WERI-Rb-1 (cell line): ENCODE measurements at regions not wholly inside any gene's neighbourhood (a gene's known extent, or its start where the extent isn't known, plus 50 kb on each side); places are given as distances from the start of the nearest gene placed in this dataset.

ENCODE experiments used
- DNase-seq: peaks from one replicate; pipeline ENCODE4 v3.0.0-alpha.2; 2020
- H3K27ac ChIP-seq: fragments of 250-450 bp; sonication (Bioruptor Pico); 2 replicates; pipeline ENCODE4 v1.5.1; 2020; ENCODE audit warnings: mild to moderate bottlenecking, moderate library complexity
- H3K27me3 ChIP-seq: fragments of 250-450 bp; sonication (Bioruptor Pico); 2 replicates; pipeline ENCODE4 v1.5.1; 2021; ENCODE audit warnings: mild to moderate bottlenecking, low read depth, moderate library complexity; ENCODE audit not compliant: insufficient read depth, severe bottlenecking
- H3K36me3 ChIP-seq: fragments of 250-450 bp; sonication (Bioruptor Pico); 2 replicates; pipeline ENCODE4 v1.5.1; 2020; ENCODE audit warnings: mild to moderate bottlenecking, moderate library complexity
- H3K4me3 ChIP-seq: 2 replicates; pipeline ENCODE4 v1.5.1; 2011; ENCODE audit warnings: low read depth, mild to moderate bottlenecking, control low read depth, low read length
- H3K9me3 ChIP-seq: fragments of 250-450 bp; sonication (Bioruptor Pico); 2 replicates; pipeline ENCODE4 v1.5.1; 2021; ENCODE audit warnings: mild to moderate bottlenecking, moderate library complexity; ENCODE audit not compliant: severe bottlenecking
- TF ChIP-seq, protein P1 (sequence below): IDR thresholded peaks from 2 replicates; pipeline ENCODE4 v1.5.1; 2011; ENCODE audit warnings: low read depth, mild to moderate bottlenecking, control low read depth, inconsistent platforms, low read length

DNA sequence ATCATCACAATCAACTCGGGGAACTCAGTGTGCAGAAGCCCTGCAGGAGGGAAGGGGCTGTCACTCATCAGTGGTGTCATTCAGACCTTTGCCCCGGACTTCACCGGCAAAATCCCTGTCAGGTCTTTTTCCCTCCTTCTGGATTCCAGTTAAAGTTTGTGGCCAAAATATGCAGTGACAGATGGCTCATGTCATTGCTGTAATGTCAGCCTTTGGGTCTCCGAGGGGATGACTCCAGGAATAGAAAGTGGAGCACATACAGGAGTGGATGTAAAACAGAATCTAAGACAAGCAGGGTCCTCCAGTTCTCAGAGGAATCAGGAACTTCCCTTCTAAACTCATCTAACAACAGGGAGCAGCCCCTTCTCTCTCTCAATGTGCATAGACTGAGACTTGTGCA lies 130.3 kb upstream of the RASSF8 start:
- no peak for DNase-seq
- H3K4me3 ChIP-seq = no peak overlapping the region
- no peaks in the 10 kb centered on the region for H3K9me3 ChIP-seq
- no peaks in the 10 kb centered on the region for H3K36me3 ChIP-seq
- no peaks in the 10 kb centered on the region for H3K27me3 ChIP-seq
- TF ChIP-seq, protein P1, sequence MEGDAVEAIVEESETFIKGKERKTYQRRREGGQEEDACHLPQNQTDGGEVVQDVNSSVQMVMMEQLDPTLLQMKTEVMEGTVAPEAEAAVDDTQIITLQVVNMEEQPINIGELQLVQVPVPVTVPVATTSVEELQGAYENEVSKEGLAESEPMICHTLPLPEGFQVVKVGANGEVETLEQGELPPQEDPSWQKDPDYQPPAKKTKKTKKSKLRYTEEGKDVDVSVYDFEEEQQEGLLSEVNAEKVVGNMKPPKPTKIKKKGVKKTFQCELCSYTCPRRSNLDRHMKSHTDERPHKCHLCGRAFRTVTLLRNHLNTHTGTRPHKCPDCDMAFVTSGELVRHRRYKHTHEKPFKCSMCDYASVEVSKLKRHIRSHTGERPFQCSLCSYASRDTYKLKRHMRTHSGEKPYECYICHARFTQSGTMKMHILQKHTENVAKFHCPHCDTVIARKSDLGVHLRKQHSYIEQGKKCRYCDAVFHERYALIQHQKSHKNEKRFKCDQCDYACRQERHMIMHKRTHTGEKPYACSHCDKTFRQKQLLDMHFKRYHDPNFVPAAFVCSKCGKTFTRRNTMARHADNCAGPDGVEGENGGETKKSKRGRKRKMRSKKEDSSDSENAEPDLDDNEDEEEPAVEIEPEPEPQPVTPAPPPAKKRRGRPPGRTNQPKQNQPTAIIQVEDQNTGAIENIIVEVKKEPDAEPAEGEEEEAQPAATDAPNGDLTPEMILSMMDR = no peak
- H3K27ac ChIP-seq = no peak overlapping the region

DNA sequence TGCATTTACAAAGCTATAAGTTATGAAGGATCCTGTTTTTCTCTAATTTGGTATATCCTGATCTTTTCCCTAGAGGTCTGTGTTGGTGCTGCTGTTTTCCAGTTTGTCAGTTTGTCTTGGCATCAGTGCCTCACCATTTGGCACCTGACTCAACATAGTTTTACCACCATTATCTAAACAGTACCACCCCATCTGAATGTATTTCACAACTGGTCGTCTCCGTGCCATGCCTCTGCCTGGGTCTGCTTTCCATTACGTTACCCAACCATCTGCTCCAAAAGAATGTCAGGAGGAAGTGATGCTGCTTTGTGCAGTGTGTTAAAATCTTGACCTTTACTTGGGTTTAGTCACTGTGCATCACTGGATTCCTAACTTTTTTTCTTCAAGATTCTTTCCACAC lies 129.3 kb upstream of the RASSF8 start:
- no peaks in the 10 kb centered on the region for H3K27me3 ChIP-seq
- H3K4me3 ChIP-seq = no peak overlapping the region
- H3K27ac ChIP-seq = no peak overlapping the region
- no peak for DNase-seq
- H3K36me3 ChIP-seq = no peaks in the 10 kb centered on the region
- TF ChIP-seq, protein P1 = no peak
- no peaks in the 10 kb centered on the region for H3K9me3 ChIP-seq

DNA sequence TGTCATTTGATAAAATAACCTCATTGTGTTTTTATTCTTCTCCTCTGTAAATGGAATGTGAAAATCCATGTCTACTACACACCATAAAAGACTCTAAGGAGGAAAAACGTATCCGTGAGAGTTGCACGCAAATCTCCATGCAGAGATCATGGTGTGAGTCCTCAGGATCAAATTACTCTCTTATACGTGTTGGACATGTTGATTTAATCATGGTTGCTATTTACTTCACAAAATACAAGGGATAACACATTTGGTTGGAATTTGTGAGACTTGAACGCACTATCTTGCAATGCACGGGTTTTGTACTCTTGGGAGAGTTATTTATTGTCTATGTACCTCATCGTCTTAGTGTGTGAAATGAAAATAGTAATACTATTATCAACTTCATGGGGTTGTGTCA lies 128.0 kb upstream of the RASSF8 start:
- TF ChIP-seq, protein P1 = no peak
- no peaks in the 10 kb centered on the region for H3K27me3 ChIP-seq
- no peak overlapping the region for H3K27ac ChIP-seq
- H3K9me3 ChIP-seq = no peaks in the 10 kb centered on the region
- no peak for DNase-seq
- H3K4me3 ChIP-seq = no peak overlapping the region
- no peaks in the 10 kb centered on the region for H3K36me3 ChIP-seq

DNA sequence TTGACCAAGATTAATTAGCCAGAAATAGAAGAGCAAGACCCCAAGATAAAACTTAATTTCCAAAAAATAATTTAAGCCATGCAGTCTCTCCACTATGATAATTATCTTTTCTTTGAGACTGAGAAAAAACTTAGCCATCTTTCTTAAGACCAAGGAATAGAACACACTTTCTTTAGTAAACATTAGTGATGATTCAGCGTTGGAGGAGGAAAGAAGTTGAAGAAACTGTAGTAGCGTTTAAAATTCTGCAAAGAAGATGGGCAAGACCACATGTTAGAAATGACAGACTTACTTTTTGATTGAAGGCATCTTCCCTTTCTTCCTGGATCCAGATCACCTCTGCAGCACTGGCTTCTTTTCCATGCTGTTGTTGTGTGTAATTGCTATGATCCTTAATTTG lies 124.8 kb upstream of the RASSF8 start:
- H3K4me3 ChIP-seq = no peak overlapping the region
- H3K27ac ChIP-seq = no peak overlapping the region
- TF ChIP-seq, protein P1 = no peak
- H3K9me3 ChIP-seq = no peaks in the 10 kb centered on the region
- no peaks in the 10 kb centered on the region for H3K36me3 ChIP-seq
- DNase-seq = no peak
- H3K27me3 ChIP-seq = no peaks in the 10 kb centered on the region

DNA sequence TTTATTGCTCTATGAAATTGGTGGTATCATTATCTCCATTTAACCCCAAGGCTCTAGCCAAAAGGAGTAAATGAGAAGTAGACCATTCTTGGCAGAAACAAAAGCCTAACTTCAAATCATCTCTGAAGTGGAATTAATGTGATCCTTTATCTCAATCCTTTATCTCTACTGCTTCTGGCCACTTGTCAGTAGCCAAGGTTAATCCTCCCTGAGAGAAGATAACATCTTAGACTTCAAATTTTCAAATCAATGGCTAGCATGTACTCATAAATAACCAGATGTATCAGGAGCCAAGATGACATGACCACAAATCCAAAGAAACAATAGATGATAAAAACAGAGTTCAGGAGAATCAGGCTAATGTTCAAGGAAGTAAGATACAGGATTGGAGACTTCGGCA lies 123.1 kb upstream of the RASSF8 start:
- Histone ChIP-seq H3K27me3 (no peaks in the 10 kb centered on the region), H3K4me3 (no peak overlapping the region), H3K9me3 (no peaks in the 10 kb centered on the region), H3K36me3 (no peaks in the 10 kb centered on the region), H3K27ac (no peak overlapping the region)
- DNase-seq = no peak
- TF ChIP-seq, protein P1 = no peak

DNA sequence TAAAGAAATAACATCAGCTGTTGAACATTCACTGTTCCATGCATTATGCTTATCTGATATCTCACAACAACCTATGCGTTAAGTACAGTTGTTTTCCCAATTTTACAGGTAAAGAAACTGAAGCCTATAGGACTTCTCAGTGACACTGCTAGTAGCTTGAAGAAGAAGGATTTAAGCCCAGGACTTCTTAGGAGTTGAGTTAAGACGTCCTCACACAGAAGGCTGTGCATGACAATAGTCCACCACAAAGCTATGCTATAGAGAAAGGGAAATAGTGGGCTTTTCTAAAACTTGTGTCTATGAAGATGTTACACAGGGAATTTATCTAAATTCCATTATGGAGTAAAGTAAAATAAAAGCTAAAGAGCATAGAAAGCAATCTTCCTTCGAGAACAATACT lies 120.5 kb upstream of the RASSF8 start:
- no peak for DNase-seq
- Histone ChIP-seq H3K4me3 (no peak overlapping the region), H3K9me3 (no peaks in the 10 kb centered on the region), H3K27me3 (no peaks in the 10 kb centered on the region), H3K36me3 (no peaks in the 10 kb centered on the region), H3K27ac (no peak overlapping the region)
- TF ChIP-seq, protein P1 = no peak
